Stimulated activated CD8-positive, alpha-beta memory T cell treated with anti-CD3 and anti-CD28 coated beads, Interleukin-12 subunit alpha, Interleukin-12 subunit beta, amount 100 ng/mL, for 4 hours (primary cell): ENCODE measurements at regions not wholly inside any gene's neighbourhood (a gene's known extent, or its start where the extent isn't known, plus 50 kb on each side); places are given as distances from the start of the nearest gene placed in this dataset.

ENCODE experiments used
- DNase-seq: peaks from one replicate; pipeline ENCODE4 v3.0.0-alpha.2; 2020; ENCODE audit warnings: low read depth

DNA sequence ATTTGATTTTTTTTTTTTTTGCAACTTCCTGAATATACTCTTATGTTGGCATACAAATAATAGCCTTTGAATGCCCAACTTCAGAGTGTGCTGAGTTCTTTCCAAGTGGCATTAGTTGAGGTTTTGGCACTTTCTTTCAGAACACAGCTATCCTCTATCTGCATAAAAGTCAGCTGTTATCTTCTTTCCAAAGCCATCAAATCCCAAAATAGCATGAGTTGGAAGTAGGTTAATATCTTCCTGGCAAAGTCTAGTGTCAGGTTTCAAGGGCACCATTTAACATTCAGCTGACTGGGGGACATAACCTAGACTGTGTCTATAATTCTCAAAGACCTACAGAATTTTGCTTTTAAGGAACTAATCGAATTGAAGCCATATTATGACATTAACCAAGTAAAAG, 223.9 kb downstream of the PLPP3 start:
- DNase-seq, result no peak

DNA sequence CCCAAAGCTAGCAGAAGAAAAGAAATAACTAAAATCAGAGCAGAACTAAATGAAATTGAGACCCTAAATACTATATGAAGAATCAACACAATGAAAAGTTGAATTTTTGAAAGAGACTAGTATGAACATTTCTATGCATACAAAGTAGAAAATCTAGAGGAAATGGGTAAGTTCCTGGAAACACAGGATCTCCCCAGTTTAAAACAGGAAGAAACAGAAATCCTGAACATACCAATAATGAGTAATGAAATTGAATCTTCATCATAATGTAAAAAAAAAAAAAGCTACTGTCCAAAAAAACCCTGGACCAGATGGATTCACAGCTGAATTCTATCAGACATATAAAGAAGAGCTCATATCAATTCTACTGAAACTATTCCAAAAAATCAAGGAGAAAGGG, 233.5 kb downstream of the PLPP3 start:
- no peak for DNase-seq

DNA sequence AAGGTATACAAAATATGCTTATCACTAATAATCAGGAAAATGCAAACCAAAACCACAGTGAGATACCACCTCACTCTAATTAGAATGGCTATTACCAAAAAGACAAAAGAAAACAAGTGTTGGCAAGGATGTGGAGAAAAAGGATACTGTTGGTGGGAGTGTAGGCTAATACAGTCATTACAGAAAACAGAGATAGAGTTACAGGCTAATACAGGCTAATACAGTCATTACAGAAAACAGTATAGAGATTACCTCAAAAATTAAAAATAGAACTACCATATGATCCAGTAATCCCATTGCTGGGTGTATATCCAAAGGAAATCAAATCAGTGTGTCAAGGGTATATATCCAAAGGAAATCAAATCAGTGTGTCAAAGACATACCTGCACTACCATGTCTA, 238.4 kb downstream of the PLPP3 start:
- DNase-seq, result no peak

DNA sequence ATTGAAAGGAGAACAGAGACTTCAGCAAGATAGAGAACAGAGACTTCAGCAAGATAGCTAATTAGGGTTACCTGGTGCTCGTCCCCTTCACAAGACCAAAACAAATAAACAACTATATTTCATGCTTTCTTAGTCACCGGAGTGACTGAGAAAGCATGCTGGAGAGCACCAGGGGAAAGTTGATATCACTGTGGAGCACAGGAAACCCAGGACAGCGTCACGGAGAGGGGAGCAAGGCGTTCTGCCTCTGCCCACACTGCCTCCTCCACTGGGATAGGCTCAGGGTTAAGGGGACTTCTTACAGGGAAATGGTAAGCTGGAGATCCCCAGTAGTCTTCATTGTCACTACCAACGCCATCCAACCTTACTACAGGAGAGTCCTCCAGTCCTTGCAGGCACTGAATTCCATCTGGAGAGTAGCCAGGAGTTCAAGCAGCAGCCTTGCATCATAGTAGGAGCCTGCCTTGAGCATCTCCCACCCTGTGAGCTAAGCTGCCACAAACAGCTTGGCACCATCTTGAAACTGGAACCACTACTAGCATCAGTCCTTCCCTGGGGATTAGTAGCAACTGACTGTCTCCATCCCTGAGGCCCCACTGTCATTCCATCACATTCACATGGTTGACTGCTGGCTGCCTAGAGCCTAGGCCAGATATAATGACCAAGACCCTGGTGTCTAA, 239.4 kb downstream of the PLPP3 start:
- no peak for DNase-seq

DNA sequence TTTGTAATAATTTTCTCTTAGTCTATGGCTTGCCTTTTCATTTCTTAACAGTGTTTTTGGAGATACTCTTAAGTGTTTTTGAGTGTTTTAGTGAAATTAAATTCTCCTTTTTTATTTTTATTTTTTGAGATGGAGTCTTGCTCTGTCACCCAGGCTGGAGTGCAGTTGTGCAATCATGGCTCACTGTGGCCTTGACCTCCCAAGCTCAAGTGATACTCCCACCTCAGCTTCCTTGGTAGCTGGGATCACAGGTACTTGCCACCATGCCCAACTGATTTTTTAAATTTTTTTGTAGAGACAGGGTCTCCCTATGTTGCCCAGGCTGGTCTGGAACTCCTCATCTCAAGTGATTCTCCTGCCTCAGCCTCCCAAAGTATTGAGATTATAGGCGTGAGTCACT, 240.3 kb downstream of the PLPP3 start:
- no peak for DNase-seq

DNA sequence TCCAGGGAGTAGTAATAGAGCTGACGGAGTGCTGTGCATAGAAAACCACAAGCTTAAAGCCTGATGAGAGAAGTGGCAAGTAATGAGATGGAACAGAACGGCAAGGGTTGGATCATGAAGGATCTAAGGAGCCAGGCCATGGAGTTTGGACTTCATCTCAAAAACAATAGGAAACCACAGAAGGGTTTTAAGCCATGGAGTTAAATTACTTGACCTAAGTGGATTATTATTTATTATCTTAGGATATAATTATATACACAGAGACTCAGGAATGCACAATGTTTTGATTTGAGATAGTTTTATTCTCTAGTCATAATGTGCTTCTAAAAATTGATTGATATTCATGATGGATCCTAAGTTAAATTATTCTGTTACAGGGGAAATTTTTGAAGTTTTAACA, 242.4 kb downstream of the PLPP3 start:
- DNase-seq, result no peak

DNA sequence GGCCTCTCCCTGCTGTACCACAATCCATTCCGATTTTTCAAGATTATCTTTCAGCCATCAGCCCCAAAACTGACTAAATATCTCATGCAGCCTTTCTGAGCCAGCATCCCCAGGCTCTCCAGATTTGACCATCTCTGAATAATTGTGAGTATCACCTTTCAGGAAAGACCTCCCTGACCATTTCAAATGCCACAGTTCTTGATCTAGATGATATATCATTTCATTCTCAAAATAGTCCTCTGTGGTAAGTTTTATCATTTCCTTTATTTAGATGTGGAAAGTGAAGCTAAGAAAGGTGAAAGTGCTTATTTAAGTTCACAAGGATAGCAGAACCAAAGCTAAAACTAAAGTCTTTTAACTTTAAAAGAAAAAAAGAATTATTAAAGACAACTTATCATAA, 244.0 kb downstream of the PLPP3 start:
- DNase-seq, result no peak

DNA sequence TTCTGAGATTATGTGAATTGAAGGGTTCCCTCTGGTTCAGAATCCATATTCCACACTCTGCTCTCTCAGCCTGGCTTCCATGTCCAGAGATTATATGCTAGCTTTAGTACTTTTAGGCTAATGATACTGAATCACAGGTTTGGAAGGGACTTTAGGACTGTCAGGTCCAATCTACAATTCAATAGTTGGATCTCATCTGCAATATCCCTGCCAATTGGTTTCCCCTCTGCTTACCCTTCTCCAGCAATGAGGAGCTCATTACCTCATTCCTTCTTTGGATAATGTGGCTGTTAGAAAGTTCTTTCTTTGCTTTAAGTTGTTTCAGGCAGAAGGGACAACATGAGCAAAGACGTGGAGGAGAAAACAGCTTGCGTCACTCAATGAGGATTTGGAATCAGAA, 245.3 kb downstream of the PLPP3 start:
- no peak for DNase-seq

DNA sequence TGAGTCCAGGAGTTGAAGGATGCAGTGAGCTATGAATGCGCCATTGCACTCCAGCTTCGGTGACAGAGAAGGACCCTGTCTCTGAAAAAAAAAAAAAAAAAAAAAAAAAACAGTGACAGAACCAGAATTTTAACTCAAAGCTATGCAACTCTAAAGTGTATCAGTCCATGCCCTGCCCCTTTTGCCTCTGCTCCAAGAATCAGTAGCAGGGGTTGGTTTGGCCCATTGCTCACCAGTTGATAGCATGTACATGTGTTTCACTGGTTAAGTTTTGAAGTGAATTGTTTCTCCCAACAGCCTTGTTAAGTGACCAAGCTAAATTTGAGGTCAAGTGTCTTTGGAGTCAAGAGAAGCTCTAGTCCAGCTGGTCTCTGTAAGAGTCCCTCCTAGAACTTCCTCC, 245.9 kb downstream of the PLPP3 start:
- DNase-seq, result no peak

DNA sequence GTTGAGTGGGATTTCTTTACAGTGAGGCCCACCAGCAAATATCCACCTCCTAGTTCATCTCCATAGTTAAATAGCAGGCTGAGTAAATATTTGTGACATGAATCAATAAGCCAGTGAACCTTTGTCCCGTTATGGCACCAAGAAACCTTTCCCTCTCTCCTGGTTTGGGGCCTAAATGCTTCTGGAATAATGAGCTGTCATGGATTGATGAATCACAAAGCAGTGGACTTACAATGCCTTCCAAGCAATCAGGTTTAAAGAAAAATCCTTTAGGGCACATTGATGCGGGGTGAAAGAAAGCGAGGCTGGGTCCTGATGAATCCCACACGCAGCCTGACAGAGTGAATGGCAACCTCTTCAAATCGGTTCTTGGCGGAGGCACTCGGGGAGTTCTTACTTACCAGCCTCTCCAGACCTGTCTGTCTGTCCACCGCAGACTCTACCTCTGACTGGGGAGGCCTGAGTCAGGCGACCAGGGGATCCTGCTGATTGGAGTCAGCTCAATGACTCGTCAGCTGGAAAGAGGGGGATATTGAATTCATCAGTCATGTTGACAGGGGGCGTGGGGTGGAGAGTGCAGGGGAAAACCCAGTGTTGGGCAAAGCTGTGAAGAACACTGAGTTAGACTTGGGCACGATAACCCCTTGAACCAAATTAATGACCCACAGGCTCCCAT, 247.3 kb downstream of the PLPP3 start:
- no peak for DNase-seq

DNA sequence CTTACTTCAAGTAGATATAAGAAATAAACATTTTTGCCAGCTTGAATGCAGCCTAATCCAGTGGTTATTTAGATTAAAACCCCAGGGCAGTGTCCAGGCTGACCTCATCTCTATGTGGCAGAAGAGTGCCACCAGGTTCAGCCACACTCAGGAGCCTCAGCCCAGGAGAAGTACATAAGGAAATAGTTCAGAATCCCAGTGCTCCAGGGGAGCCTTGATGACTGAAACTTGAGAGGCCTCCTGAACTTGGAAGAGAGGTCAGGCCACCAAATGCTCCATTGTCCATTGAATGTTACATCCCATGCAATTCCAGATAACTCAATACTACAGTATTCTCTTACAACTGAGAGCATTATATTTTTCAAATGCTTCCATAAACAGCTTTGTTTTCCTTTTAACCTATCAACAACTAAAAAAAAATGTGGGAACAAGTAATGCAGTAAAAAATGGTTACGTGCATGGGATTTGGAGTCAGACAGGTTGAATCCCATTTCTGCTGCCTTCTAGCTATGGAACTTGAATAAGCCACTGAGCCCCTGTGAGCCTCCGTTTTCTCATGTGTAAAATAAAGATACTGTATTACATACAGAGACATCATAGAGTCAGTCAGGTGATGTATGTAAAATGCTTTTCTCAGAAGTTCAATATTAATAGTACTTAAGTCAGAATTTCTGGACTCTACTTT, 248.0 kb downstream of the PLPP3 start:
- DNase-seq, result no peak

DNA sequence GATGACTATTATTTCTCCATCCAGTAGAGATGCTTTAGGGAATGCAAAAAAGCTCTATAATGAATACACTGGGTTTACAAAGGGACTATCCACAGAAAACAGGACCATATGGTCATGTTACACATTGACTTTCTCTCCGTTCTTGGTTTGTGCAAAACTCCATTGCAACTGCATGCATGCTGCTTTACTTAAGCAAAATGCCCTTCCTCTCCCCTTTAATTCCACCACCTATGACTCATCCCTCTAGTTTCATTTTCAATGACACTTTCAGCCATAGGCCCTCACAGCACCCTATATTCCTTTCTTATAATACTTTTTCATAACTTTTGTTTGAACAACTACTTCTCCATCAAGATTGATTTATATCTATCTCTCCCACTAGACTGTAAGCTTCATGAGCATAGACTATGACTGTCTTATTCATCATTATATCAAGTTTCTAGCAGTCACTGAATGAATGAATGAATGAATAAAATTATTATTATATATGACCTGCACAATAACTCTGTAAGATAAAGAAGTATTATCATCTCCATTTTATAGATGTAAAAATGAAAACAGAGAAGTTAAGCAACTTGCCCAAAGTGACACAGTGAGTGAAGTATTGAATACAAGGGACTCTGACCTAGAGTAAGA, 248.9 kb downstream of the PLPP3 start:
- no peak for DNase-seq

DNA sequence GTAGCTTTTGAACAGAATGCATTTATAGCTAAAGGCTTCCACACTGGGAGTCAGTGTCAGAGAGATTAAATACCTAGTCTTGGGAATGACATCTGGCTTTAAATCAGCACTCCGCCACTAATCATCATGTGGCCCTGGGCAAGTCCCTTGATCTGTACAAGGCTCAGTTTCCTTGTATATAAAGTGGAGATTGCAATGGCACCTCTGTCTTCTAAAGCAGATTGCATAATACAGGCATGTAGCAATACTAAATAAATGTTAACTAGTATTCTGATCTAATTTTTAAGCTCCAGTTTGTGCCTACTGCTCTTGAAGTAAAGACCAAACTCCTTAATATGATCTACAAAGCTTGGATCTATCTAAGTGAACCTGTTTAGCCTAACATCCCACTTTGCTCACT, 249.4 kb downstream of the PLPP3 start:
- DNase-seq, result no peak

DNA sequence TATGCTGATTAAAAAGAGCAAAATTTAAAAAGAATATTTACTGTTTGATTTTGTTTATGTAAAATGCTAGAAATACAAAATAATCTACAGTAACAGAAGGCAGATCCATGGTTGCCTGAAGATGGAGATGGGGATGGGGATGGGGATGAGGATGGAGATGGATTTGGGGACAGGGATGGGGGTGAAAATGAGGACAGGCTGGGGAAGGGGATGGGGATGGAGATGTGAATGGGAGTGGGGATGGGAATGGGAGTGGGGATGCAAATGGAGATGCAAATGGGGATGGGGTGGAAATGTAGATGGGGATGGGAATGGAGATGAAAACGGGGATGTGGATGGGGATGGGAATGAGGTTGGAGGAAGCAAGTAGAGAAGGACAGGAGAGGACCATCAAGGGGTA, 252.2 kb downstream of the PLPP3 start:
- no peak for DNase-seq

DNA sequence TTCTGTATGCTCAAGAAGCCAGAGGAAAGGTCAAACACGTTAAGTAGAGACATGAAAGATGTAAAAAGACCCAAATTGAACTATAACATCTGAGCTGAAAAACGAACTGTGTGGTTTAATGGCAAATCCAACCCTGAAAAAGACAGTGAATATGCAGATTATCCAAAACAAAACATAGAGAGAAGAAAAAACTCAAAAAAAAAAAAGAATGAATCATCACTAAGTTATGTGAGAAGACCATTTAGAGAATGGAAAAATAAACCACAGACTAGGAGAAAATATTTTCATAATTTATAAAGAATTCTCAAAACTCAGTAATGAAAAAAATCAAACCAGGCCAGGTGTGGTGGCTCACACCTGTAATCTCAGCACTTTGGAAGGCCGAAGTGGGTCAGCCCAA, 253.3 kb downstream of the PLPP3 start:
- no peak for DNase-seq

DNA sequence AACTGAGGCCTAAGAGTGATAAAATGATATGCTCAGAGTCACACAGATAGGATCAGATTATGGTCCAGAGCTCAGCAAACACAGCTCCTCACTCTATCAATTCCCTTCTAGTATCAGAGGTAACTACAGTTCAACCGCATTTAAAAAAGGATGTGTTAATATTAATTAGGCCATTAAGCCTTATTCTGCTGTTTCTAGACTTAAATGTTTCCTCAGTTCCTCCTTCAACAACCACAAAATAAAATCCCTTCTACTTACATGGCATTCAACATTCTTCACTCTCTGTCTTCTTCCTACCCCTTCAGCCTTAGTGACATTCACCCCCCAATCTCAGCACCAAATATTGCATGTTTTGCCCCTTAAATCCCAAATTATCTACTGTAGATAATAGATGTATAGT, 254.9 kb downstream of the PLPP3 start:
- no peak for DNase-seq

DNA sequence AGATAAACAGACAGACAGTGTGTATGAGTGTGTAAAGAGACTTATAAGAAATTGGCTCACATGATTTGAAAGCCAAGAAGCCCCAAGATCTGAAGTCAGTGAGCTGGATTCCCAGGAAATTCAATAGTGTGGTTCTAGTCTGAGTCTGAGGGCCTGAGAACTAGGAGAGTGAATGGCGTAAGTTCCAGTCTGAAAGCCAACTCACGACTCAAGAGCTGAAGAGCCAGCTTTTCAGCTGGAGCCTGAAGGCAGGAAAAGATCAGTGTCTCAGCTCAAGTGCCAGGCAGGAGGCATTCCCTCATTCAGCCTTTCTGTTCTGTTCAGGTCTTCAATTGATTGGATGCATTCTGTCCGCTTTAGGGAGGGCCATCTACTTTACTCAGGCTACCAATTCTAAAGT, 257.2 kb downstream of the PLPP3 start:
- no peak for DNase-seq

DNA sequence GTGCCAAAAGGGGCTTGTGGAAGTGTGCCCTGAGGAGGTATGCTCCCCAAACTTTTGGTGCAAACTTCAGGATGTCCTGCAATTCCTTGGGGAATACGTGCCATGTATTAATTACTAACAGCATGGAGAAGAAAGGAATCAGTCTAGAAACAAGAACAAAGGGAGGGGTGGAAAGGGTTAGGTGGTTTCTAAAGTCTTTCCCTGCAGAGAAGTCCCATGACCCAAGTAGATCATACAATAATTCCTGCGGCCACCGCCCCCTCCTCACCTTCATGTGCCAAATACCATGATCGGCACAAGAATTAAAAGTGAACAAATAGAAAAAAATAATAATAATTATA, 258.2 kb downstream of the PLPP3 start:
- DNase-seq, result no peak

DNA sequence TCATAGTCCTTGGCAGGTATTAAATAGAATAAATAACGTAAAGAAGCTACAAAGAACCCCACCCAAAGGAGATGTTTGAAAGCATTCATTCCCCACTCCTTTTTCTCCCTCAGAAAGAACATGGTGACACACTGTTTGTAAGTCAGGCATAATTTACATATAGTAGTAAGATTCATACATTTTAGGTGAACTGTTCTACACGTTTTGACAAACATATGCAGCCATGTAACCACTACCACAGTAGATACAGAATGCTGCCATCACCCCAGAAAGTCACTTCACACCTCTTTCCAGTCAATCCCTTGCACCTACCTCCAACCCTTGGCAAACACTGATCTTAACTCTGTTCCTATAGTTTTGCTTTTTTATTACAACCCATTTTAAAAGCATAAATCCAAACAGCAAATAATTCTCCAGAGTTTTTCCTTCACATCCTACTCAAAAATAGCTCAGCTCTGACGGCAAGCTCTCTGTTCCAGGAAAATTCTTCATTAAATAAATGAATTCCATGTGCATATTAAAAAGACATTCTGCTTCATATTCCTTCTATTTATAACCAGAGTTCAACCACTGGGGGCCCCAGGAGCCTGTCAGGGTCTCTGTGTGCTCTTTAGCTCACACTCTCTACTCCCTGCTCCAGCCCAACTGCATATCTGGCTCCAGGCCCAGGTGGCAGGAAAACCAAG, 258.8 kb downstream of the PLPP3 start:
- no peak for DNase-seq

DNA sequence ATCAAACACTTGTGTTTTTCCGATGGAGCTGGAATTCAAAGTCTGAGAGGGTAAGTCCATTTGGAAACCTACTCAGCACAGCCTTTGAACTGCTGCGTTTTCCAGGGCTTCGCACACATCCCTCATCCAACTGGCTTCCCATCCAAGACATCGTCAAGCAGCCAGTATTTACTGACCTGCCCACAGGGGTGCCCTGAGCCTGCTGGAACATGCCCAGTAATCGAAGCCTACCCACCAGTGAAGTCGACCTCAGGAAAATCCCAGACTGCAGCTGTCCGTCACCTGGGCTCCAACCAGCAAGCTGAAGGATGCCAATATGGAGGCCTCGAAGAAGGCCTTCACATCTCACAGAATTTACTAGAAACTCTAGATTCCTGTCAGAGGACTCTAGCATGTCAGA, 261.6 kb downstream of the PLPP3 start:
- no peak for DNase-seq

DNA sequence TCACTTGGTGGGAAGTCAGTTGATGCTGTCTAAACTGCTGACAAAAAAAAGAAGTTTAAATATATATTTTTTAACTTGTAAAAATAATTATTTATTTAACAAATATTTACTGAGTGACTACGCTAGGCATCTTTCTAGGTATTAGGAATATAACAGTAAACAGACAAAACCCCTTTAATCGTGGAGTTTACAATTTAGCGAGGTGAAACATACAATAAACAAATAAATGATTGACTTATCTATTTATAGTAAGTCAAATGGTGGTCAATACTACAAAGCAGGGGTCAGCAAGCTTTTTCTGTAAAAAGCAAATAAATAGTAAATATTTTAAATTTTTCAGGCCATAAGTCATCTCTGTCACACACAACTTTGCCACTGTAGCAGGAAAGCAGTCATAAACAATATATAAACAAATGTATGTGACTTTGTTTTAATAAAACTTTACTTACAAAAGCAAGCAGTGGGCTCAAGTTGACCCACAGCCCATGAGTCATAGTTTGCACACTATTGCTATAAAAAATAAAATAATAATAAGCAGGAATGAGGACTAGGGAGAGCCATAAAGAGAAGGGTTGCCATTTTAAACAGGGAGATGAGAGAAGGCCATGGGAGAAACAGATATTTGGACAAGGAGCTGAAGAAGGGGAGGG, 263.9 kb downstream of the PLPP3 start:
- no peak for DNase-seq

DNA sequence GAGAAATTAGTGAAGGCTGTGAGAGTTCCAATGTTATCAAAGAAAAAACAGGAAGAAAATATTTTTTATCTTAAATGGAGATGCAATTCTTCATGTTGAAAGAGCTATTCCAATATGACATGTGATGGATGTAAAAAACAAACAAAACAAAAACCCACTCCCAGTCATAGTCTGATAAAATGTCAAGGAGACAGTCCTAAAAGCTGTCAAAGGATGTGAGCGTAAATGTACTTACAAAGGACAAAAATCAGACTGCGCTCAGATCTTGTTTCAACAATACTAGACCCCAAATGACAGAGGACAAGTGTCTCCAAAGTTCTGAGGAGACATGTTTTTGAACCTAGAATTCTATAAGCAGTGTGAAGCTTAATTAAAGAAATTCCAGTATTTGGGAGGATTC, 265.8 kb downstream of the PLPP3 start:
- no peak for DNase-seq
